ENCODE measurements at regions not wholly inside any gene's neighbourhood (a gene's known extent, or its start where the extent isn't known, plus 50 kb on each side); places are given as distances from the start of the nearest gene placed in this dataset.

DNA sequence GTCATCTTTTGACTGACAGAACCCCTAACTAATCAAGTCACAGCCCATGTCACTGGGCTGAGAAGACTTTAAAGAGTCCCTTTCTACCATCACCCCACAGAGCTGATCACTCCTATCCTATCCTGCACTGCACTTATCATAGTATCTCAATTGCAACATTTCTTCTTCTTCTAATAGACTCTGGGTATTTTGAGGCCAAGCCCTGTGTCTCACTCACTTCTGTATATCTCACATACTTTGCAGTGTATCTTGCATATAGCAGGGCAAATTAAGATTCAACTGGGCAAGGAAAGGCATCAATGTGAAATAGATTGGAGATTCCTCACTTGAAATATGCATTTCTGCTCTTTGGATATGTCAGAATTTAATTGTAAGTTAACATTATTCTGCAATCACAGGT lies 531.5 kb upstream of the SLIT2 start:
- TF ChIP-seq, protein P1, sequence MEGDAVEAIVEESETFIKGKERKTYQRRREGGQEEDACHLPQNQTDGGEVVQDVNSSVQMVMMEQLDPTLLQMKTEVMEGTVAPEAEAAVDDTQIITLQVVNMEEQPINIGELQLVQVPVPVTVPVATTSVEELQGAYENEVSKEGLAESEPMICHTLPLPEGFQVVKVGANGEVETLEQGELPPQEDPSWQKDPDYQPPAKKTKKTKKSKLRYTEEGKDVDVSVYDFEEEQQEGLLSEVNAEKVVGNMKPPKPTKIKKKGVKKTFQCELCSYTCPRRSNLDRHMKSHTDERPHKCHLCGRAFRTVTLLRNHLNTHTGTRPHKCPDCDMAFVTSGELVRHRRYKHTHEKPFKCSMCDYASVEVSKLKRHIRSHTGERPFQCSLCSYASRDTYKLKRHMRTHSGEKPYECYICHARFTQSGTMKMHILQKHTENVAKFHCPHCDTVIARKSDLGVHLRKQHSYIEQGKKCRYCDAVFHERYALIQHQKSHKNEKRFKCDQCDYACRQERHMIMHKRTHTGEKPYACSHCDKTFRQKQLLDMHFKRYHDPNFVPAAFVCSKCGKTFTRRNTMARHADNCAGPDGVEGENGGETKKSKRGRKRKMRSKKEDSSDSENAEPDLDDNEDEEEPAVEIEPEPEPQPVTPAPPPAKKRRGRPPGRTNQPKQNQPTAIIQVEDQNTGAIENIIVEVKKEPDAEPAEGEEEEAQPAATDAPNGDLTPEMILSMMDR (conservative IDR thresholded peaks at IDR 0.05) = no peak
- no peak for TF ChIP-seq EZH2 (IDR thresholded peaks at IDR 0.05; ENCODE audit: low read depth)

Measured in PC-9 (cell line).